Epithelial cell of prostate (primary cell): ENCODE measurements at regions not wholly inside any gene's neighbourhood (a gene's known extent, or its start where the extent isn't known, plus 50 kb on each side); places are given as distances from the start of the nearest gene placed in this dataset.
"Not testable (repeated sequence)": the region's sequence is repeated elsewhere in the genome, so short reads cannot be mapped to it uniquely, and the experiment has no call there.

Experiments used
- DNase-seq: peaks from one replicate; pipeline ENCODE4 v3.0.0-alpha.2; 2011; ENCODE audit warnings: low read depth, low spot score
- H3K27ac ChIP-seq: fragments of 450-650 bp; 2 replicates; pipeline ENCODE4 v1.5.1; 2017; ENCODE audit warnings: mild to moderate bottlenecking

- DNase-seq = no peak
- H3K27ac ChIP-seq = no peak overlapping the region
Observed at GRCh38 chr20:6384956-6385486, 262.2 kb upstream of the FERMT1 start.

DNA sequence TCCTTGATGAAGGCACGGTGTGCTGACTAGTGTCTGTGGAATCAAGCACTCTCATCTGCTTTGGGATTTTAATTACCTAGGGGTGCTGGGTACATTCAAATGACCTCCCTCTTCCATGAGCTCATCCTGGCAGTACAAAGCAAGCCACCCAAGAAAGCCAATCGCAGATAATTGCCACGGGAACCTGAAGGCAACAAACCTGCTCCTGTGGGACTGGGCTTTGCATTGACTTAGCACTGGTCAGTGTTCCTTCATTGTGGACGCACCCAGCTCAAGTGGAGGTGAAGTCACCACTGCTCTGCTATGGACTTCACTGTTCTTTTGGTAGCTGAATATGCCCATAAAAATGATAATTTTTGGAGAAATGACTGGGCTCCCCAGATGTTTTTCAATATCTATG lies 261.6 kb upstream of the FERMT1 start:
- DNase-seq = no peak
- H3K27ac ChIP-seq = no peak overlapping the region

DNA sequence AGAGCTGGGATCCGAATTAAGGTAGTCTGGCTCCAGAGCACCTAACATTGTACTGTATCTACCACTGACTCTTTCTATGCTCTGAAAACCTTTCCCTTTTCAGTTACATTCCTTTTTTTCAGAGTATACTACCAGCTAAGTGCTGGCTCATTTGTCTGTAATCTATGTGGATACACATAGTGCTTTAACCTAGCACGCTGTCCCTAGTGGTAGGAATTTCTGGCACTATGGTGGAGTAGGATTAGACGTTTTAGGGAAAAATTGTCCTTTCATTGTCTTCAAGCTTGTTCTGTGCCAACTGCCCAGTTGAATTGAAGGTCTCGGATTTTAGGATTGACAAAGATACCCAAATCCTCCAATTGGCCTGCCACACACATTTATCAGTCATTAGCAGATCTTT lies 259.1 kb upstream of the FERMT1 start:
- no peak overlapping the region for H3K27ac ChIP-seq
- no peak for DNase-seq

DNA sequence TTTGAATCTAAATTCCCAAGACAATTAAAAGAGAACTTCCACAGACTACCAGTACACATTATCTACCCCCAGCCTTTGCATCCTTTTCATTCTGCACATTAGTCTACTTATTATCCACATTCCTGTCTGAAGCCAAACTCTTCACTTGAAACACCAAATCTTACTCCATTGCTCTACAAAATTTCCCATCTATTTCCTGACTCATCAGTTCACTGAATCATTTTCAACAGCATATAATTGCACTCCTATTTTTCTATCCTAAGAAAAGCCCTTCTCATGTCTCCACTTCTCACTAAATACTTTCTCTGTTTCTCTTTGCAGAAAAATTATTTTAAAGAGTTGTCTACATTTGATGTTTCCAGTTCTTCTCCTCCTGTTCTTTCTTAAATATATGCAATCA lies 239.4 kb upstream of the FERMT1 start:
- no peak overlapping the region for H3K27ac ChIP-seq
- DNase-seq = no peak

GRCh38 chr20:6360766-6361165 lies 237.9 kb upstream of the FERMT1 start:
- no peak for DNase-seq
- no peak overlapping the region for H3K27ac ChIP-seq

DNA sequence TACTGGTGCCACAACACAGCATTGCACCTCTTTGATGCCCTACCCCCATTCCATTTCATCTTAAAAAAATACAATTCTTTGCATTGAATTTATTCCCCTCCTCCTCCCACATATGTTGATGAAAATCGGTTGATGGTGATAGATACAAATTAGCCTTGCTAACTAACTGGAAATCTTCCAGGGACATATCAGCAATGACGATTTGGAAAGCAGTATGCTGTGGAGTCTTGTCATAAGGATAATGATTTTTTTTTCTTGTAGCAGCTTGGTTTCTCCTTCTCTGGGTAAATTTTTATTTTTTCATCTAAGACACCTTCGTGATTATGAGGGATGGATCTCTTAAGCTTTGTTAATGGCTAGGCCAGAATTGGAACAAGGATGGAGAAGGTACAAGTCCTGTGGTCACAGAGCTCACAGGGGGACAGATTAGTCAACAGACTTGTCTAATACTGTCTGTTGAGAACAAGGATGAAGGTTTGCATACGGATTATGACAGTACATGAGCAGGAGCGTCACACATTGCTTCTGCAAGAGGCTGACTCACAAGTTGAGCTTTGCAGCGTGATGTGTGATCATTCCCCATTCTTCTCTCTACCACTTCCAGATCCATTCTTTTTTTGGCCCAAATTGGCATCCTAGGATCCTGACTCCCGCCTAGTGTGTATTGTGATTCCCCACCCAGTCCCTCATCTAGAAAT lies 233.1 kb upstream of the FERMT1 start:
- DNase-seq = no peak
- H3K27ac ChIP-seq = no peak overlapping the region

DNA sequence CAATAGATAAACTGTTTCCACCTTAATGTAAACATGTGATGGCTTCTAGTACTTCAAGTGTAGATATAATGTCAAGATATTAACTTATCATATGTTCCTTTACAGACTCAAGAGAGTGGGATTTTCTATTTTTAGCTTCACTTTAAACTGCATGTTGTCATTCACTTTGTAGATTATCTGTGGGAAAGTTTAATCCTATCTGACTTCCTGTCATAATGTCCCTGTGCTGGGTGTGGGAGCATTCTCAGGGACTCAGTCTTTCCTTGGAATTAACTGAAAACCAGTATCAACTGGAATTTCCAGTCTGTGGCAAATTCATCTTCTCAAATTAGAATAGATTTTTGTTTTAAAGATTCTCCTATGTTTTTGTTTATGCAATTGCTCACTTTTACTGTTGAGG lies 226.1 kb upstream of the FERMT1 start:
- H3K27ac ChIP-seq = no peak overlapping the region
- no peak for DNase-seq

DNA sequence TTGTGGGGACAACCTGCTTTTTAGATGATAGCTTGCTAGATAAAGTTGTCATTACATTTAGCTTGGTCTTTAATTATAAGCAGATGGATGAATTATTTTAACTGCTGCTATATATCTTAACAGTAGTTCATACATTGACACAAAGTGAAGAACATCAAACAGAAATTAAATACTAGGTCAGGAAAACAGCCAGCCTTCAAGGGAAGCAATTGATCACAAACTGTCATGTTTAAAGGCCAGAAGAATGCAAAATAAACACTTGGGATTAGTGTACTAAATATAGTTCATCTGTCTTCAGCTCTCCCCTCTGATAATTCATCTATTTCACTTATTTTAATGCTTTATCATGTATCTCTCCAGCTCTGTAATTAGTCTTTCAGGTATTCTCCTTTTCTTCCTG lies 225.1 kb upstream of the FERMT1 start:
- no peak for DNase-seq
- no peak overlapping the region for H3K27ac ChIP-seq

GRCh38 chr20:6341491-6341890 lies 218.7 kb upstream of the FERMT1 start:
- H3K27ac ChIP-seq = no peak overlapping the region

GRCh38 chr20:6339176-6339575 lies 216.3 kb upstream of the FERMT1 start:
- H3K27ac ChIP-seq = no peak overlapping the region
- no peak for DNase-seq

More at GRCh38 chr20:6341491-6341890, 218.7 kb upstream of the FERMT1 start:
- no peak for DNase-seq

- no peak for DNase-seq
- no peak overlapping the region for H3K27ac ChIP-seq
Observed at GRCh38 chr20:6333110-6333509, 210.3 kb upstream of the FERMT1 start.

DNA sequence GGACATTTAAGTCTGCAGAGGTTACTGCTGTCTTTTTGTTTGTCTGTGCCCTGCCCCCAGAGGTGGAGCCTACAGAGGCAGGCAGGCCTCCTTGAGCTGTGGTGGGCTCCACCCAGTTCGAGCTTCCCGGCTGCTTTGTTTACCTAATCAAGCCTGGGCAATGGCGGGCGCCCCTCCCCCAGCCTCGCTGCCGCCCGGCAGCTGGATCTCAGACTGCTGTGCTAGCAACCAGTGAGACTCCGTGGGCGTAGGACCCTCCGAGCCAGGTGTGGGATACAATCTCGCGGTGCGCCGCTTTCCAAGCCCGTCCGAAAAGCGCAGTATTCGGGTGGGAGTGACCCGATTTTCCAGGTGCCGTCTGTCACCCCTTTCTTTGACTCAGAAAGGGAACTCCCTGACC lies 198.4 kb upstream of the FERMT1 start:
- not testable (repeated sequence) for H3K27ac ChIP-seq, DNase-seq

- H3K27ac ChIP-seq = peak overlapping the region; percentile 86
- peak; percentile 79 for DNase-seq
Observed at GRCh38 chr20:6311841-6312655, 189.2 kb upstream of the FERMT1 start.

- peak overlapping the region; percentile 86 for H3K27ac ChIP-seq
- no peak for DNase-seq
Observed at GRCh38 chr20:6311097-6311496, 188.3 kb upstream of the FERMT1 start.

DNA sequence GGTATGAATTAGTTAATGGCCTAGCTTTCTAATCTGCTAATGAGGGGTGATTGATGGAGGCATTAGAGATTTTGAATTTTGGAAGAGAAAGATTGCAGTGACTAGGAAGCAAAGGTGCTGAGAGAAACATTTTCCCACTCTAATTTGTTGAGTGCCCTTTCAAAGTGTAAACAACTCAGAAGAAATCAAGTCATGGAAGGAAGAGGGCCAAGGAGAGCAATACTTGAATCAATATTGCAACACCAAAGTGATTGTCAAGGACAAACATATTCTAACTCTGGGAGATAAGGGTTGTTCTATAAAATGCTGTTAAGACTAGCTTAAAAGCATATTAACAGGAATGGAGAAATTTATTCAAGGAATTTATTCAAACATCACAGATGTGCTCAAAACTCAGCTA lies 182.7 kb upstream of the FERMT1 start:
- no peak for DNase-seq
- no peak overlapping the region for H3K27ac ChIP-seq

GRCh38 chr20:6302041-6302440 lies 179.2 kb upstream of the FERMT1 start:
- H3K27ac ChIP-seq = no peak overlapping the region
- no peak for DNase-seq

DNA sequence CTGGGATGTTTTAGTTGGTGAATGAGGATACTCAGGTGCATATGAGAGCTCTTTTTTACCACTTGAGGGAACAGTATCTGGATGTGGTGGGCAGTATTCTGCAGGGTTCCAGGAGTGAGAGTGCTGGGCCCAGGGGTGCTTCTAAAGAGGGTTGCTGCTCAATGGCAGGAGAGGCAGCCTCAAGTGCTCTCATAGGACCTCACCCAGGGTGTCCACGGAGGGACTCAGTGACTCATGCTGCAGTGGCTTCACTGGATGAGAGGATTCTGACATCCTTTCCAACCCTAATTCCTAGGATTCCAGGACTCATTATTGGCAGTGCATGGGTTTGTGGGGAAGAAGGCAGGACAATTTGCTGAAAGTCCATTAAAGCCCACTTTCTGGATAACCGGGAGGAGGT lies 176.6 kb upstream of the FERMT1 start:
- no peak overlapping the region for H3K27ac ChIP-seq
- no peak for DNase-seq

- no peak overlapping the region for H3K27ac ChIP-seq
- no peak for DNase-seq
Observed at GRCh38 chr20:6298049-6298448, 175.2 kb upstream of the FERMT1 start.

- DNase-seq = no peak
- H3K27ac ChIP-seq = no peak overlapping the region
Observed at GRCh38 chr20:6295867-6296256, 173.0 kb upstream of the FERMT1 start.

DNA sequence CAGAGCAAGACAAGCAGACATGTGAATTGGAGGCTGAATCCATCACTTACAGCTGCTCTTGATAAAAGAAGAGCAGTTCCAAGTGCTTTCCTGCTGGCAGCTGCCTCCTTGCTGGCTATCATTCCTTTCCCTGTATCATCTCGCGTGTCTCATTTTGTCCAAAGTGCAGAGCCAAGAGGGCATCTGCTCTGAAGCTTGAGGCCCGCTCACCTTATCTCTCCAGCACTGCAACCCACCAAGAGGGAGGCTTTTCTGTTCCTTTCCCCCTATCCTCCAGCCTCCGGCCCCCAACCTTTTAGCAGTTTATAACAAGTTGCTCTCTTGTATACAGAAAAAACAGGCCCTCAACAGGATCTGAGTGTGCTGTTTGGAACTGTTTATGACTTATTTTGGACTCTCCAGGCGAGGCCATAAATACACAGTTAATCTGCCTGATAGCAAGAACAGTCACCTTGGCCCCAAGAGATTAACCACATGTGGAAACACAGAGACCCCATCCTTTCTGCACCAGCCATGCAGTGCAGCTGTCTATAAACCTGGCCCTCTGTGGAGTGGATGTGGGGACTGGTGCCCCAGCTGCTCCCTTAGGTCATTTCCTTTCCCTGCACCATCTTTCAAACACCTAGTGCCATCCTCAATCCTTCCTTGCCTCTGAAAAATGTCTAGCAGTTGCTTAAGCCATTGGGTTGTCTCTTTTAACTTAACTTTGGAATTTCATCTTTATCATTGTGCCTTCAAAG lies 172.5 kb upstream of the FERMT1 start:
- H3K27ac ChIP-seq = no peak overlapping the region
- no peak for DNase-seq

DNA sequence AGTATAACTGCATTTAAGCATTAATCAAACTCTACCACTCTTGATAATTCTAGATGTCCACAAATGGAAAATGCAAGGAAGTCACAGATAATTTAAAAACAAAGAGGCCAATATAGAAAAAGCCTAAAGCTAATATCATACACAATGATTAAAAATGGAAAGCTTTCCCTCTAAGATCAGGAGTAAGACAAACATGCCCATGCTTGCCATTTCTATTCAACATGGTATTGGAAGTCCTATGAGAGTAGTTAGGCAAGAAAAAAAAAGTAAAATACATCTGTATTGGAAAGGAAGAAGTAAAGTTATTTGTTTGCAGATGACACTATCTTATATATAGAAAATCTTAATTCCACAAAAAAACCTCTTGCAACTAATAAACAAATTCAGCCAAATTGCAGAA lies 164.6 kb upstream of the FERMT1 start:
- DNase-seq = no peak
- no peak overlapping the region for H3K27ac ChIP-seq
